Thoracic aorta (tissue), 2 donors: ENCODE measurements at regions not wholly inside any gene's neighbourhood (a gene's known extent, or its start where the extent isn't known, plus 50 kb on each side); places are given as distances from the start of the nearest gene placed in this dataset.
"Not testable (repeated sequence)": the region's sequence is repeated elsewhere in the genome, so short reads cannot be mapped to it uniquely, and the experiment has no call there.

ENCODE experiments used
- ATAC-seq: fragments of 150-250 bp; one replicate; pipeline ENCODE4 v1.8.0; 2017; ENCODE audit warnings: low read depth; ENCODE audit not compliant: insufficient number of reproducible peaks, low FRiP score
- DNase-seq: peaks from one replicate; pipeline ENCODE4 v3.0.0-alpha.2; 2020; ENCODE audit warnings: low spot score
- H3K27ac ChIP-seq, 2 donors: fragments of 200-600 bp; sonication (generic); 1 replicate in 1 of 2; 2 replicates in 1 of 2; pipeline ENCODE4 v1.5.1; 2016; ENCODE audit warnings: mild to moderate bottlenecking in 2 of 2, moderate library complexity in 2 of 2
- H3K27me3 ChIP-seq: fragments of 200-600 bp; sonication (generic); replicated peaks from 2 replicates; pipeline ENCODE4 v1.6.0; 2016; ENCODE audit warnings: mild to moderate bottlenecking; ENCODE audit not compliant: insufficient read depth
- H3K36me3 ChIP-seq: fragments of 200-600 bp; sonication (generic); one replicate; pipeline ENCODE4 v1.5.1; 2016
- H3K4me1 ChIP-seq, 2 donors: fragments of 200-600 bp; sonication (generic); 1 replicate in 1 of 2; 2 replicates in 1 of 2; pipeline versions ENCODE4 v1.5.1 to v1.6.0; 2016; ENCODE audit warnings: low read depth in 2 of 2, mild to moderate bottlenecking in 1 of 2; ENCODE audit not compliant: control insufficient read depth in 1 of 2
- H3K4me3 ChIP-seq: fragments of 200-600 bp; sonication (generic); 2 replicates; pipeline ENCODE4 v1.5.1; 2016; ENCODE audit warnings: mild to moderate bottlenecking
- H3K9me3 ChIP-seq: fragments of 200-600 bp; sonication (generic); 2 replicates; pipeline ENCODE4 v1.5.1; 2016
- CTCF ChIP-seq: fragments of 200-600 bp; sonication (generic); IDR thresholded peaks from one replicate; pipeline ENCODE4 v1.5.1; 2019; ENCODE audit warnings: antibody characterized with exemption

GRCh38 chr7:153696242-153696641 is 356.0 kb upstream of the DPP6 start:
- Histone ChIP-seq H3K27ac (no peak overlapping the region), H3K4me3 (no peak overlapping the region), H3K27me3 (no peaks in the 10 kb centered on the region), H3K4me1 (no peaks in the 10 kb centered on the region), H3K9me3 (no peaks in the 10 kb centered on the region), H3K36me3 (no peaks in the 10 kb centered on the region)
- no peak for DNase-seq
- no peak for TF ChIP-seq CTCF
- no peak for ATAC-seq

- Histone ChIP-seq H3K4me1 (no peaks in the 10 kb centered on the region), H3K36me3 (no peaks in the 10 kb centered on the region), H3K4me3 (no peak overlapping the region), H3K9me3 (no peaks in the 10 kb centered on the region), H3K27ac (no peak overlapping the region), H3K27me3 (no peaks in the 10 kb centered on the region)
- no peak for DNase-seq
- TF ChIP-seq CTCF = no peak
- ATAC-seq = no peak
Observed at GRCh38 chr7:153698046-153698445, 354.2 kb upstream of the DPP6 start.

GRCh38 chr7:153701678-153702077 is 350.5 kb upstream of the DPP6 start:
- no peak for TF ChIP-seq CTCF
- Histone ChIP-seq H3K36me3 (no peaks in the 10 kb centered on the region), H3K9me3 (no peaks in the 10 kb centered on the region), H3K27ac (no peak overlapping the region), H3K27me3 (no peaks in the 10 kb centered on the region), H3K4me3 (no peak overlapping the region), H3K4me1 (no peaks in the 10 kb centered on the region)
- ATAC-seq = no peak
- no peak for DNase-seq

GRCh38 chr7:153723892-153724291 is 328.3 kb upstream of the DPP6 start:
- H3K27me3 ChIP-seq, ATAC-seq, H3K4me1 ChIP-seq, H3K4me3 ChIP-seq, H3K9me3 ChIP-seq, H3K27ac ChIP-seq, DNase-seq, H3K36me3 ChIP-seq: not testable (repeated sequence)

- not testable (repeated sequence) for H3K4me3 ChIP-seq, H3K9me3 ChIP-seq, H3K27me3 ChIP-seq, DNase-seq, H3K27ac ChIP-seq, ATAC-seq, H3K36me3 ChIP-seq, H3K4me1 ChIP-seq
Observed at GRCh38 chr7:153731504-153731903, 320.7 kb upstream of the DPP6 start.

- H3K4me1 ChIP-seq, ATAC-seq, H3K9me3 ChIP-seq, H3K27me3 ChIP-seq, H3K4me3 ChIP-seq, H3K36me3 ChIP-seq, DNase-seq, H3K27ac ChIP-seq: not testable (repeated sequence)
Observed at GRCh38 chr7:153743434-153743833, 308.8 kb upstream of the DPP6 start.

- ATAC-seq, H3K27me3 ChIP-seq, H3K27ac ChIP-seq, H3K4me1 ChIP-seq, DNase-seq, H3K4me3 ChIP-seq, H3K9me3 ChIP-seq, H3K36me3 ChIP-seq: not testable (repeated sequence)
Observed at GRCh38 chr7:153747969-153748368, 304.2 kb upstream of the DPP6 start.

- H3K27ac ChIP-seq, H3K4me3 ChIP-seq, H3K27me3 ChIP-seq, H3K9me3 ChIP-seq, DNase-seq, ATAC-seq, H3K4me1 ChIP-seq, H3K36me3 ChIP-seq: not testable (repeated sequence)
Observed at GRCh38 chr7:153748885-153749284, 303.3 kb upstream of the DPP6 start.

- DNase-seq, ATAC-seq, H3K36me3 ChIP-seq, H3K4me3 ChIP-seq, H3K27me3 ChIP-seq, H3K9me3 ChIP-seq, H3K4me1 ChIP-seq, H3K27ac ChIP-seq: not testable (repeated sequence)
Observed at GRCh38 chr7:153765869-153766268, 286.3 kb upstream of the DPP6 start.

GRCh38 chr7:153766926-153767325 is 285.3 kb upstream of the DPP6 start:
- not testable (repeated sequence) for ATAC-seq, DNase-seq

More at GRCh38 chr7:153766926-153767325, 285.3 kb upstream of the DPP6 start:
- H3K9me3 ChIP-seq, H3K27ac ChIP-seq, H3K4me3 ChIP-seq, H3K36me3 ChIP-seq, H3K4me1 ChIP-seq, H3K27me3 ChIP-seq: not testable (repeated sequence)
